ENCODE measurements at regions not wholly inside any gene's neighbourhood (a gene's known extent, or its start where the extent isn't known, plus 50 kb on each side); places are given as distances from the start of the nearest gene placed in this dataset.

GRCh38 chr20:24768713-24769601 is 180.1 kb upstream of the CST7 start:
- Mint-ChIP-seq H3K36me3 (ENCODE audit: insufficient read depth) (no peaks in the 10 kb centered on the region), H3K4me1 (ENCODE audit: low read depth) (peaks cover 6% of the 10 kb centered on the region), H3K9me3 (ENCODE audit: low read depth) (no peaks in the 10 kb centered on the region), H3K27me3 (peaks cover 17% of the 10 kb centered on the region), H3K4me3 (ENCODE audit: low read depth) (no peak overlapping the region), H3K27ac (no peak overlapping the region)
- TF ChIP-seq CTCF (IDR thresholded peaks at IDR 0.05; ENCODE audit: unreplicated experiment) = no peak
- no peak for DNase-seq (ENCODE audit: low spot score, unreplicated experiment)

GRCh38 chr20:24769878-24770627 is 179.0 kb upstream of the CST7 start:
- Mint-ChIP-seq H3K4me3 (ENCODE audit: low read depth) (no peak overlapping the region), H3K36me3 (ENCODE audit: insufficient read depth) (no peaks in the 10 kb centered on the region), H3K4me1 (ENCODE audit: low read depth) (peaks cover 6% of the 10 kb centered on the region), H3K27ac (no peak overlapping the region), H3K9me3 (ENCODE audit: low read depth) (peaks cover 5% of the 10 kb centered on the region), H3K27me3 (peaks cover 23% of the 10 kb centered on the region)
- no peak for TF ChIP-seq CTCF (IDR thresholded peaks at IDR 0.05; ENCODE audit: unreplicated experiment)
- DNase-seq (ENCODE audit: low spot score, unreplicated experiment) = no peak

GRCh38 chr20:24770628-24771541 is 178.2 kb upstream of the CST7 start:
- Mint-ChIP-seq H3K27me3 (peaks cover 24% of the 10 kb centered on the region), H3K9me3 (ENCODE audit: low read depth) (peaks cover 9% of the 10 kb centered on the region), H3K4me3 (ENCODE audit: low read depth) (no peak overlapping the region), H3K4me1 (ENCODE audit: low read depth) (peaks cover 6% of the 10 kb centered on the region), H3K36me3 (ENCODE audit: insufficient read depth) (no peaks in the 10 kb centered on the region), H3K27ac (no peak overlapping the region)
- no peak for TF ChIP-seq CTCF (IDR thresholded peaks at IDR 0.05; ENCODE audit: unreplicated experiment)
- DNase-seq (ENCODE audit: low spot score, unreplicated experiment) = no peak

- Mint-ChIP-seq H3K36me3 (ENCODE audit: insufficient read depth) (no peaks in the 10 kb centered on the region), H3K27me3 (peaks cover 24% of the 10 kb centered on the region), H3K4me3 (ENCODE audit: low read depth) (no peak overlapping the region), H3K27ac (no peak overlapping the region), H3K4me1 (ENCODE audit: low read depth) (peaks cover 6% of the 10 kb centered on the region), H3K9me3 (ENCODE audit: low read depth) (peaks cover 9% of the 10 kb centered on the region)
- TF ChIP-seq CTCF (IDR thresholded peaks at IDR 0.05; ENCODE audit: unreplicated experiment) = no peak
- no peak for DNase-seq (ENCODE audit: low spot score, unreplicated experiment)
Observed at GRCh38 chr20:24771542-24772061, 177.5 kb upstream of the CST7 start.
